ENCODE measurements at regions not wholly inside any gene's neighbourhood (a gene's known extent, or its start where the extent isn't known, plus 50 kb on each side); places are given as distances from the start of the nearest gene placed in this dataset.

DNA sequence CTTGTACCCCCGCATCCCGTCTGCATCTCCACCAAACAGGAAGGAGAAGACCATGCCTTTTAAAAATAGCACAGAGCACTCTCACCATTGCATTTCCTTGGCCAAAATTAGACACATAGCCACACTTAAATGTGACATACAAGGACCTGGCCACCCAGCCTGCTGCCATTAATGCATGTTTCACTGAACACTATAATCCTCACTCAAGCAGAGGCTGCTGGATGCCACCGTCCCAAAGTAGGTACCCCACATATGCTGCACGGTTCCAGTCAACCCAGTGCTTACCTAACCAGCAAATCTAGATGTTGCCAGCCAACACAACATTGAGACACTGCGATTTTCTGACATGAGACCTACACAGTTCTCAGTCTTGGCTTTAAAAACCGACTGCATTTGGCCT lies 107.7 kb downstream of the ADSS2 start:
- Histone ChIP-seq H3K9me3 (no peaks in the 10 kb centered on the region), H3K36me3 (no peaks in the 10 kb centered on the region), H3K27me3 (no peaks in the 10 kb centered on the region), H3K27ac (no peak overlapping the region), H3K4me1 (no peaks in the 10 kb centered on the region), H3K4me3 (no peak overlapping the region)
- TF ChIP-seq, protein P1, sequence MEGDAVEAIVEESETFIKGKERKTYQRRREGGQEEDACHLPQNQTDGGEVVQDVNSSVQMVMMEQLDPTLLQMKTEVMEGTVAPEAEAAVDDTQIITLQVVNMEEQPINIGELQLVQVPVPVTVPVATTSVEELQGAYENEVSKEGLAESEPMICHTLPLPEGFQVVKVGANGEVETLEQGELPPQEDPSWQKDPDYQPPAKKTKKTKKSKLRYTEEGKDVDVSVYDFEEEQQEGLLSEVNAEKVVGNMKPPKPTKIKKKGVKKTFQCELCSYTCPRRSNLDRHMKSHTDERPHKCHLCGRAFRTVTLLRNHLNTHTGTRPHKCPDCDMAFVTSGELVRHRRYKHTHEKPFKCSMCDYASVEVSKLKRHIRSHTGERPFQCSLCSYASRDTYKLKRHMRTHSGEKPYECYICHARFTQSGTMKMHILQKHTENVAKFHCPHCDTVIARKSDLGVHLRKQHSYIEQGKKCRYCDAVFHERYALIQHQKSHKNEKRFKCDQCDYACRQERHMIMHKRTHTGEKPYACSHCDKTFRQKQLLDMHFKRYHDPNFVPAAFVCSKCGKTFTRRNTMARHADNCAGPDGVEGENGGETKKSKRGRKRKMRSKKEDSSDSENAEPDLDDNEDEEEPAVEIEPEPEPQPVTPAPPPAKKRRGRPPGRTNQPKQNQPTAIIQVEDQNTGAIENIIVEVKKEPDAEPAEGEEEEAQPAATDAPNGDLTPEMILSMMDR (IDR thresholded peaks at IDR 0.05) = no peak
- no peak for ATAC-seq
- no peak for DNase-seq
- intact Hi-C loops (cut with DNase I) = no loop called here

DNA sequence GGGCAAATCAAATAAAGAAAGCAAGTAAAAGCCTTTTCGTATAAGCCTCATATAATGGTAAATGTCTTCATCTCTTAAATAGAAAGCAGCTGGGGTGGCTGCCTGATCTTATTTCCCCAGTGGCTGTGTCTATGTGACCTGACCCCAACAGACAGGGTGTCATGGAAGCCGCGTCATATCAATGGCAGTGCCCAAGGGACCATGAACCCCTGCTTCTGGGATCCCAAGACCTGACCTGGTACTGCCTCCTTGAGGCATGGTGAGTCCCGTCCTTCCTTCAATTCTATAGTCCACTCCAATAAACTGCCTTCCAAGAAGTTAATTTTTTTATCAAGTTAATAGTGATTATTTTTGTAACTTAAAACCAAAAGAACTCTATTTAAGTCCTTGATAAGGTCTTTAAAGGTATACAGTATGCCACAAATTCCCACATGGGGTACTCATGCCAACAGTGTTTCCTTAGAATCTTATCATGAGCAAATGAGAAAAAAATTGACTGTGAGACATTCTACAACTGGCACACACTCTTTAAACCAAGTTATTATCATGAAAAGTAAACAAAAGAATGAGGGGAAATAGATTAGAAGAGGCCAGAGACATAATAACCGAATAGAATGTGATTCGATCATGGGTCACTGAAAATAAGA lies 104.6 kb downstream of the ADSS2 start:
- Histone ChIP-seq H3K27me3 (no peaks in the 10 kb centered on the region), H3K9me3 (no peaks in the 10 kb centered on the region), H3K36me3 (no peaks in the 10 kb centered on the region), H3K4me3 (no peak overlapping the region), H3K27ac (no peak overlapping the region), H3K4me1 (peaks cover 5% of the 10 kb centered on the region)
- TF ChIP-seq, protein P1 (IDR thresholded peaks at IDR 0.05) = no peak
- ATAC-seq (no peak), DNase-seq (no peak)
- intact Hi-C loops (cut with DNase I) = no loop called here

DNA sequence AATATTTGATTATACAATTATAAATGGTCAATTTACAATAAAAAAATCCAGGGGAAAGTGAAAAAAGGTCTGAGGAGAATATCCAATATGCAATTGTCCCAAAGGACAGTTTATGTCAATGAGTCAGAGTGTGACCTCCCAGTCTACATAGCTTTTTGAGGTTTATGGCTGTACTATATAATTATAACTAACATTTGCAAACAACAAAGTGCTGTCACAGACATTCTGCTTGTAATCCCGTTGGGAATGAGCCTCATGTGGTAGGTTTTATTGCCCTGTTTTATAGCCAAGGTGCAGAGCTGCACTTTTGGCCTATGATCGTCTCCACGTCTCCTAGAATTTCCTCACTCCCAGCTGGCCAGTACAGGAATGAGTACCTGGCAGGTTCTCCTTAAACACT lies 103.8 kb downstream of the ADSS2 start:
- H3K4me3 ChIP-seq = no peak overlapping the region
- no peak overlapping the region for H3K27ac ChIP-seq
- intact Hi-C loops (cut with DNase I) = no loop called here
- DNase-seq = no peak
- no peaks in the 10 kb centered on the region for H3K36me3 ChIP-seq
- H3K4me1 ChIP-seq = peaks cover 5% of the 10 kb centered on the region
- no peaks in the 10 kb centered on the region for H3K27me3 ChIP-seq
- TF ChIP-seq, protein P1 (IDR thresholded peaks at IDR 0.05) = no peak
- ATAC-seq = no peak
- H3K9me3 ChIP-seq = no peaks in the 10 kb centered on the region

DNA sequence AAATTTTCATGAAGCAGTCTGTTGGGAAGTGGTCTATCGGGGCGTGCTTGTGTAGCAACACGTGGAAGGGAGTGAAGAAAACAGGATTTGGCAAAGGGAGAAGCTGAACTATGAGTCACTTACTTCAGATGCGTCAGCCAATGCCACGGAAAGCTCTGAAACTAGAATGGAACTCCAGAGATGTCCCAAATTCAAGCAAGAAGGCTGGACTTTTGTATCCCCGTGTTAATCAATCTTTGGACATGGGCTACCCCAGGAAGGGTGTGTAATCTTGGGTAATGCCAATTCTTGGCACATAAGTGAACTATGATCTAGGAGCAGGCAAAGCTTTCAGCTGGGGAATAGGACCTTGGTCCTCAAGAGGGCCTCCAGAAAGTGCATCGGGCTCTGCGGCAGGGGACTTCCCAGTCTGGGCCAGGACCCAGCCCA lies 102.6 kb downstream of the ADSS2 start:
- no peak for DNase-seq
- TF ChIP-seq, protein P1 (IDR thresholded peaks at IDR 0.05) = no peak
- intact Hi-C loops (cut with DNase I) = no loop called here
- ATAC-seq = peak; percentile 36
- no peaks in the 10 kb centered on the region for H3K36me3 ChIP-seq
- no peaks in the 10 kb centered on the region for H3K27me3 ChIP-seq
- H3K27ac ChIP-seq = no peak overlapping the region
- no peak overlapping the region for H3K4me3 ChIP-seq
- no peaks in the 10 kb centered on the region for H3K9me3 ChIP-seq
- H3K4me1 ChIP-seq = peaks cover 10% of the 10 kb centered on the region

DNA sequence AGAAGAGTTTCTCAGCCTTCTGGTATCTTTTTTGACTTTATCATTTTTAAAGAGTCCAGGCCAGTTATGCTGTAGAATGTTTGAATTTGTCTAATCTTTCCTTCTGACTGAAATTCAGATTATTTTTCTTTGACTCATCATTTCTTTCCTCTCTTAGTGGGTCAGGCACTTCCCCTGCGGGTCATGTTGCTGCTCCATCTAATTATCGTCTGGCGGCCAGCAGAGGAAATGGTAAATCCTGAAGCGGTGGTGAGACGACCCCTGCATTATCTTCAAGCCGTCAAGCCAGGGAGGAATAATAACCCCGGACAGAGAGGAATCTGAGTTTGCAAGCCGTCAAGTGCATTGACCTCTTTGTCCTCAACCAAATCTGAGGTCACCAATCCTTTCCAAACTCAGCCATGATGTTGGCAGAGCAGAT lies 102.1 kb downstream of the ADSS2 start:
- no peak overlapping the region for H3K4me3 ChIP-seq
- H3K9me3 ChIP-seq = no peaks in the 10 kb centered on the region
- intact Hi-C loops (cut with DNase I) = no loop called here
- no peaks in the 10 kb centered on the region for H3K27me3 ChIP-seq
- peaks cover 10% of the 10 kb centered on the region for H3K4me1 ChIP-seq
- TF ChIP-seq, protein P1 (IDR thresholded peaks at IDR 0.05) = no peak
- no peaks in the 10 kb centered on the region for H3K36me3 ChIP-seq
- ATAC-seq = no peak
- no peak overlapping the region for H3K27ac ChIP-seq
- DNase-seq = no peak

DNA sequence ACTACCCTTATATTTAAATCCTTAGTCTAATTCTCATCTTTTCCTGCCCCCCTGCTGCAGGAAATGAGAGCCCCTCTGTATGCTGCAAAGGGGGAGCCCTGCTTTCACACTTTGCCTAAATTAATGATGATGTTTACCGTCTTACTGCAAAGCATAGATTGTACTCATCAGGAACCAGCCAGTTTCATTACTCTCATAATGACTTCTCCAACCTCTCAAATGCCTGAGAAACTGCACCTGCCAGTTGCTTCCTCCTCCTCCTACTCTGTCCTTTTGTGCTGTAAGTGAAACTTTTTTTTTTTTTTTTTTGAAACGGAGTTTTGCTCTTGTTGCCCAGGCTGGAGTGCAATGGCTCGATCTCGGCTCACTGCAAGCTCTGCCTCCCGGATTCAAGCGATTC lies 101.7 kb downstream of the ADSS2 start:
- Histone ChIP-seq H3K9me3 (no peaks in the 10 kb centered on the region), H3K27ac (no peak overlapping the region), H3K36me3 (no peaks in the 10 kb centered on the region), H3K27me3 (no peaks in the 10 kb centered on the region), H3K4me1 (peaks cover 10% of the 10 kb centered on the region), H3K4me3 (no peak overlapping the region)
- intact Hi-C loops (cut with DNase I) = no loop called here
- TF ChIP-seq, protein P1 (IDR thresholded peaks at IDR 0.05) = no peak
- ATAC-seq (no peak), DNase-seq (no peak)

Measured in upper lobe of right lung (tissue), 1 donor.